A673 (cell line): ENCODE measurements at regions not wholly inside any gene's neighbourhood (a gene's known extent, or its start where the extent isn't known, plus 50 kb on each side); places are given as distances from the start of the nearest gene placed in this dataset.

ENCODE experiments used
- BruUV-seq: library from RNA; stranded (reverse); fragments of 400-500 nt; replicated peaks from 2 replicates; lab custom pipeline; 2021; lab: Mats Ljungman, UMichigan
- CTCF ChIA-PET: fragments of 300-600 bp; sonication (Branson Sonifier 250); formaldehyde crosslinking; loops from one replicate; lab custom pipeline; 2022; ENCODE audit warnings: antibody characterized with exemption; lab: Charles Lee
- POLR2A ChIA-PET: fragments of 300-600 bp; sonication (Branson Sonifier 250); formaldehyde crosslinking; loops from one replicate; lab custom pipeline; 2022; ENCODE audit warnings: antibody characterized with exemption; ENCODE audit not compliant: low non-redundant PET; lab: Charles Lee
- DNase-seq: peaks from one replicate; pipeline ENCODE4 v3.0.0-alpha.2; 2015; ENCODE audit warnings: low spot score
- H3K27ac ChIP-seq: fragments of 200-600 bp; sonication (generic); 2 replicates; pipeline ENCODE4 v1.5.1; 2016; ENCODE audit warnings: mixed run types, low read depth, mild to moderate bottlenecking, mixed read lengths, antibody characterized with exemption, low read length; ENCODE audit not compliant: poor library complexity, severe bottlenecking
- H3K27me3 ChIP-seq: fragments of 200-600 bp; sonication (generic); replicated peaks from 2 replicates; pipeline ENCODE4 v1.6.1; 2017; ENCODE audit warnings: mixed run types, low read depth, mild to moderate bottlenecking, mixed read lengths, antibody characterized with exemption, low read length; ENCODE audit not compliant: insufficient read depth, poor library complexity
- H3K36me3 ChIP-seq: fragments of 200-600 bp; sonication (generic); 2 replicates; pipeline ENCODE4 v1.6.1; 2016; ENCODE audit warnings: mixed run types, mild to moderate bottlenecking, mixed read lengths, antibody characterized with exemption, low read length; ENCODE audit not compliant: insufficient read depth, poor library complexity, severe bottlenecking
- H3K4me1 ChIP-seq: fragments of 200-600 bp; sonication (generic); 2 replicates; pipeline ENCODE4 v1.6.1; 2017; ENCODE audit warnings: mixed run types, mild to moderate bottlenecking, mixed read lengths, antibody characterized with exemption, low read length; ENCODE audit not compliant: insufficient read depth, poor library complexity, severe bottlenecking
- H3K4me3 ChIP-seq: fragments of 200-600 bp; sonication (generic); 2 replicates; pipeline ENCODE4 v1.5.1; 2016; ENCODE audit warnings: low read depth, mixed run types, mild to moderate bottlenecking, mixed read lengths, low read length; ENCODE audit not compliant: poor library complexity, severe bottlenecking
- H3K9me3 ChIP-seq: fragments of 200-600 bp; sonication (generic); 2 replicates; pipeline ENCODE4 v1.6.1; 2016; ENCODE audit warnings: mixed run types, low read depth, mild to moderate bottlenecking, mixed read lengths, antibody characterized with exemption, low read length; ENCODE audit not compliant: poor library complexity, severe bottlenecking
- EZH2 ChIP-seq: fragments of 200-600 bp; sonication (generic); IDR thresholded peaks from 2 replicates; pipeline ENCODE4 v1.6.1; 2017; ENCODE audit warnings: borderline replicate concordance, low read depth, mild to moderate bottlenecking, mixed read lengths, antibody characterized with exemption, low read length; ENCODE audit not compliant: poor library complexity, severe bottlenecking
- intact Hi-C: fragments of 100-400 bp; cut with micrococcal nuclease; formaldehyde crosslinking; loops from one replicate; pipeline ENCODE4 v1.10.0; 2022; ENCODE audit not compliant: unreplicated experiment
- TF ChIP-seq, protein P1 (sequence below): fragments of 300-800, 200-600 bp; sonication (generic); conservative IDR thresholded peaks from 2 replicates; pipeline ENCODE4 v1.5.1; 2017; ENCODE audit warnings: low read depth, mild to moderate bottlenecking, antibody characterized with exemption, low read length, moderate library complexity, mixed read lengths

- Histone ChIP-seq H3K4me1 (peaks cover 4% of the 10 kb centered on the region), H3K9me3 (no peaks in the 10 kb centered on the region), H3K27ac (no peak overlapping the region), H3K4me3 (no peak overlapping the region), H3K27me3 (no peaks in the 10 kb centered on the region), H3K36me3 (no peaks in the 10 kb centered on the region)
- ChIA-PET POLR2A (no interaction called here), CTCF (no interaction called here)
- TF ChIP-seq, protein P1, sequence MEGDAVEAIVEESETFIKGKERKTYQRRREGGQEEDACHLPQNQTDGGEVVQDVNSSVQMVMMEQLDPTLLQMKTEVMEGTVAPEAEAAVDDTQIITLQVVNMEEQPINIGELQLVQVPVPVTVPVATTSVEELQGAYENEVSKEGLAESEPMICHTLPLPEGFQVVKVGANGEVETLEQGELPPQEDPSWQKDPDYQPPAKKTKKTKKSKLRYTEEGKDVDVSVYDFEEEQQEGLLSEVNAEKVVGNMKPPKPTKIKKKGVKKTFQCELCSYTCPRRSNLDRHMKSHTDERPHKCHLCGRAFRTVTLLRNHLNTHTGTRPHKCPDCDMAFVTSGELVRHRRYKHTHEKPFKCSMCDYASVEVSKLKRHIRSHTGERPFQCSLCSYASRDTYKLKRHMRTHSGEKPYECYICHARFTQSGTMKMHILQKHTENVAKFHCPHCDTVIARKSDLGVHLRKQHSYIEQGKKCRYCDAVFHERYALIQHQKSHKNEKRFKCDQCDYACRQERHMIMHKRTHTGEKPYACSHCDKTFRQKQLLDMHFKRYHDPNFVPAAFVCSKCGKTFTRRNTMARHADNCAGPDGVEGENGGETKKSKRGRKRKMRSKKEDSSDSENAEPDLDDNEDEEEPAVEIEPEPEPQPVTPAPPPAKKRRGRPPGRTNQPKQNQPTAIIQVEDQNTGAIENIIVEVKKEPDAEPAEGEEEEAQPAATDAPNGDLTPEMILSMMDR: no peak
- TF ChIP-seq EZH2: no peak
- no peak for DNase-seq
- no TSS peak for BruUV-seq
- intact Hi-C loops: no loop called here
Measured at GRCh38 chr6:81864124-81864523, 111.6 kb upstream of the TENT5A start.

GRCh38 chr6:81863123-81863522, 110.6 kb upstream of the TENT5A start:
- Histone ChIP-seq H3K9me3 (no peaks in the 10 kb centered on the region), H3K27me3 (no peaks in the 10 kb centered on the region), H3K27ac (no peak overlapping the region), H3K36me3 (no peaks in the 10 kb centered on the region), H3K4me1 (peaks cover 4% of the 10 kb centered on the region), H3K4me3 (no peak overlapping the region)
- ChIA-PET CTCF (no interaction called here), POLR2A (no interaction called here)
- TF ChIP-seq, protein P1: no peak
- TF ChIP-seq EZH2: no peak
- BruUV-seq: no TSS peak
- no peak for DNase-seq
- intact Hi-C loops: no loop called here

GRCh38 chr6:81861281-81861680, 108.8 kb upstream of the TENT5A start:
- intact Hi-C loops: no loop called here
- DNase-seq: no peak
- H3K27ac ChIP-seq: no peak overlapping the region
- no peaks in the 10 kb centered on the region for H3K36me3 ChIP-seq
- CTCF ChIA-PET: no interaction called here
- no peak overlapping the region for H3K4me3 ChIP-seq
- POLR2A ChIA-PET: no interaction called here
- TF ChIP-seq, protein P1: no peak
- no peak for TF ChIP-seq EZH2
- no peaks in the 10 kb centered on the region for H3K9me3 ChIP-seq
- H3K4me1 ChIP-seq: peaks cover 4% of the 10 kb centered on the region
- no TSS peak for BruUV-seq
- H3K27me3 ChIP-seq: no peaks in the 10 kb centered on the region
